Breast epithelium (tissue), 3 donors: ENCODE measurements at regions not wholly inside any gene's neighbourhood (a gene's known extent, or its start where the extent isn't known, plus 50 kb on each side); places are given as distances from the start of the nearest gene placed in this dataset.

Source experiments
- CTCF ChIP-seq, 3 donors: fragments of 450-650 bp; IDR thresholded peaks; one replicate each; pipeline ENCODE4 v1.5.1; 2016 to 2017; ENCODE audit warnings: antibody characterized with exemption in 3 of 3, mild to moderate bottlenecking in 3 of 3, moderate library complexity in 3 of 3
- POLR2A ChIP-seq: fragments of 450-650 bp; IDR thresholded peaks from one replicate; pipeline ENCODE4 v1.6.1; 2016; ENCODE audit warnings: antibody characterized with exemption, mild to moderate bottlenecking, moderate library complexity
- POLR2AphosphoS5 ChIP-seq, 3 donors: sonication (generic); formaldehyde crosslinking; IDR thresholded peaks; one replicate each; pipeline ENCODE4 v1.6.1; 2017; ENCODE audit warnings: antibody characterized with exemption in 3 of 3

DNA sequence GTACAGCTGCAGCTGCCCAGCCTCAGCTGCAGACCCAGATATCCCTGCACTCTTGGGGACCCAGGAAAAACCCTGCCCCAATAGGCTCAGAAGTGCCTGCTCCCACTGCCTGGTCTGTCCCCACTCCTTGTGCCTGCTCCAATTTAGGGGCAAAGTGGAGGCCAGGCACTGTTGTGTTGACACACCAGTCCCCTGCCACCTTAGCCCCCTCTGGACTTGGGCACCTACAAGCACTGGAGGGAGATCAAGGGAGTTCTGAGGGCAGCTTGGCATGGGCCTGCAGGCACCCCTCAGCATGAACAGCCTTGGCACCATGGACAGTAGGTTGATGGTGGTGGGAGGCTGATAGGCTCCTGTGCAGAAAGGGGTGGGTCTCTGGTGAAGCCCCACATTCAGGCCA lies 2020.8 kb upstream of the ADGRL3 start:
- TF ChIP-seq POLR2A (no peak), CTCF (IDR thresholded peaks at IDR 0.05) (no peak), POLR2AphosphoS5 (IDR thresholded peaks at IDR 0.05) (no peak)
